ENCODE measurements at regions not wholly inside any gene's neighbourhood (a gene's known extent, or its start where the extent isn't known, plus 50 kb on each side); places are given as distances from the start of the nearest gene placed in this dataset.

DNA sequence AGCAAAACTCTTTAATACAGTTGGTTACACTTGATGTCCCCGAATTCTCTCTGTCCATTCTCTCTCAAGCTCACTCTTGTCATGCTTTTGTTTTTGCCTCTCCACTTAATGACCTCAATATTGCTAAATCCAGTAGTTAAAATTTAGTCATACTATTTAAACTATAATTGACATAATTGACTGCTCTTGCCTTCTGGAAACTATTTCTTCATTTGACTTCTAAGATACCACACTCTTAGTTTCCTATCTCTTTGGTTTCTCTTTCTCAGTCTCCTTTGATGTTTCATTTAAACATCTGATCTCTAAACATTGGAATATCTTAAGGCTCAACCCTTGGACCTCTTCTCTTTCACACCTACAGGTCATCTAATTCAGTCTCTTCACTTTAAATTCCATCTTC, 211.3 kb downstream of the COG6 start:
- no peak for DNase-seq (ENCODE audit: extremely low read depth in 1 of 4, low spot score in 3 of 4)
- Histone ChIP-seq H3K79me2 (ENCODE audit: control insufficient read depth, insufficient read depth, low read length) (no peaks in the 10 kb centered on the region), H3K27ac (ENCODE audit: extremely low read depth, low read depth, low read length) (no peak overlapping the region), H3K4me3 (no peak overlapping the region), H3K4me2 (ENCODE audit: insufficient read depth, low read length) (no peak overlapping the region), H3K9ac (ENCODE audit: insufficient read depth in 1 of 2, low read depth in 2 of 2, low read length in 2 of 2) (no peak overlapping the region), H3K36me3 (ENCODE audit: control insufficient read depth, insufficient read depth, low read length) (no peaks in the 10 kb centered on the region), H3K9me1 (ENCODE audit: control insufficient read depth, insufficient read depth, low read length) (no peaks in the 10 kb centered on the region), H4K20me1 (replicated peaks; ENCODE audit: control insufficient read depth, insufficient read depth, low read length) (no peaks in the 10 kb centered on the region), H3K27me3 (ENCODE audit: control insufficient read depth in 2 of 2, insufficient read depth in 2 of 2, low read length in 2 of 2) (no peaks in the 10 kb centered on the region), H3K4me1 (replicated peaks in 1 of 2; ENCODE audit: control insufficient read depth in 2 of 2, insufficient read depth in 2 of 2, low read length in 2 of 2) (no peaks in the 10 kb centered on the region), H2AFZ (ENCODE audit: low read depth, low read length) (no peak overlapping the region), H3K9me3 (replicated peaks; ENCODE audit: control insufficient read depth, insufficient read depth, low read depth, low read length) (no peaks in the 10 kb centered on the region)
- ChIA-PET POLR2A (no interaction called here), CTCF (ENCODE audit: low intra/inter-chr PET ratio) (no interaction called here)
- in situ Hi-C loops (cut with MboI) = no loop called here
- intact Hi-C loops (cut with micrococcal nuclease) = no loop called here
- BruUV-seq (replicated peaks) = no TSS peak
- 0% methylated on average over 1 of the region's 1 CpG for WGBS (ENCODE audit: insufficient coverage, low coverage, missing lambda C conversion rate)
- TF ChIP-seq ILK (tag; IDR thresholded peaks at IDR 0.05; ENCODE audit: borderline replicate concordance, low read depth) = no peak
- TF ChIP-seq ZNF324 (CRISPR knock-in tag; IDR thresholded peaks at IDR 0.05) = no peak
- no peak for TF ChIP-seq RFX1 (IDR thresholded peaks at IDR 0.05)
- no peak for TF ChIP-seq XRCC3 (IDR thresholded peaks at IDR 0.05)
- no peak for TF ChIP-seq RBM34 (IDR thresholded peaks at IDR 0.05; ENCODE audit: borderline replicate concordance, insufficient read depth, low read length)
- TF ChIP-seq PRMT5 (CRISPR knock-in tag; IDR thresholded peaks at IDR 0.05) = no peak
- TF ChIP-seq ZNF766 (CRISPR knock-in tag; conservative IDR thresholded peaks at IDR 0.05) = no peak
- TF ChIP-seq ZNF444 (CRISPR knock-in tag; IDR thresholded peaks at IDR 0.05) = no peak
- no peak for TF ChIP-seq SMARCA5 (IDR thresholded peaks at IDR 0.05)
- TF ChIP-seq, protein P1, sequence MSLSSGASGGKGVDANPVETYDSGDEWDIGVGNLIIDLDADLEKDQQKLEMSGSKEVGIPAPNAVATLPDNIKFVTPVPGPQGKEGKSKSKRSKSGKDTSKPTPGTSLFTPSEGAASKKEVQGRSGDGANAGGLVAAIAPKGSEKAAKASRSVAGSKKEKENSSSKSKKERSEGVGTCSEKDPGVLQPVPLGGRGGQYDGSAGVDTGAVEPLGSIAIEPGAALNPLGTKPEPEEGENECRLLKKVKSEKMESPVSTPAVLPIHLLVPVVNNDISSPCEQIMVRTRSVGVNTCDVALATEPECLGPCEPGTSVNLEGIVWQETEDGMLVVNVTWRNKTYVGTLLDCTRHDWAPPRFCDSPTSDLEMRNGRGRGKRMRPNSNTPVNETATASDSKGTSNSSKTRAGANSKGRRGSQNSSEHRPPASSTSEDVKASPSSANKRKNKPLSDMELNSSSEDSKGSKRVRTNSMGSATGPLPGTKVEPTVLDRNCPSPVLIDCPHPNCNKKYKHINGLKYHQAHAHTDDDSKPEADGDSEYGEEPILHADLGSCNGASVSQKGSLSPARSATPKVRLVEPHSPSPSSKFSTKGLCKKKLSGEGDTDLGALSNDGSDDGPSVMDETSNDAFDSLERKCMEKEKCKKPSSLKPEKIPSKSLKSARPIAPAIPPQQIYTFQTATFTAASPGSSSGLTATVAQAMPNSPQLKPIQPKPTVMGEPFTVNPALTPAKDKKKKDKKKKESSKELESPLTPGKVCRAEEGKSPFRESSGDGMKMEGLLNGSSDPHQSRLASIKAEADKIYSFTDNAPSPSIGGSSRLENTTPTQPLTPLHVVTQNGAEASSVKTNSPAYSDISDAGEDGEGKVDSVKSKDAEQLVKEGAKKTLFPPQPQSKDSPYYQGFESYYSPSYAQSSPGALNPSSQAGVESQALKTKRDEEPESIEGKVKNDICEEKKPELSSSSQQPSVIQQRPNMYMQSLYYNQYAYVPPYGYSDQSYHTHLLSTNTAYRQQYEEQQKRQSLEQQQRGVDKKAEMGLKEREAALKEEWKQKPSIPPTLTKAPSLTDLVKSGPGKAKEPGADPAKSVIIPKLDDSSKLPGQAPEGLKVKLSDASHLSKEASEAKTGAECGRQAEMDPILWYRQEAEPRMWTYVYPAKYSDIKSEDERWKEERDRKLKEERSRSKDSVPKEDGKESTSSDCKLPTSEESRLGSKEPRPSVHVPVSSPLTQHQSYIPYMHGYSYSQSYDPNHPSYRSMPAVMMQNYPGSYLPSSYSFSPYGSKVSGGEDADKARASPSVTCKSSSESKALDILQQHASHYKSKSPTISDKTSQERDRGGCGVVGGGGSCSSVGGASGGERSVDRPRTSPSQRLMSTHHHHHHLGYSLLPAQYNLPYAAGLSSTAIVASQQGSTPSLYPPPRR (CRISPR knock-in tag; IDR thresholded peaks at IDR 0.05; ENCODE audit: borderline replicate concordance) = no peak
- no peak for TF ChIP-seq HCFC1 (IDR thresholded peaks at IDR 0.05; ENCODE audit: low read depth, low read length)
- TF ChIP-seq NR3C1 (CRISPR knock-in tag; IDR thresholded peaks at IDR 0.05) = no peak
- TF ChIP-seq RBM25 (IDR thresholded peaks at IDR 0.05; ENCODE audit: low read depth, low read length, severe bottlenecking) = no peak
- TF ChIP-seq, protein P2, sequence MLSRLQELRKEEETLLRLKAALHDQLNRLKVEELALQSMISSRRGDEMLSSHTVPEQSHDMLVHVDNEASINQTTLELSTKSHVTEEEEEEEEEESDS (CRISPR knock-in tag; IDR thresholded peaks at IDR 0.05) = no peak
- TF ChIP-seq, protein P3, sequence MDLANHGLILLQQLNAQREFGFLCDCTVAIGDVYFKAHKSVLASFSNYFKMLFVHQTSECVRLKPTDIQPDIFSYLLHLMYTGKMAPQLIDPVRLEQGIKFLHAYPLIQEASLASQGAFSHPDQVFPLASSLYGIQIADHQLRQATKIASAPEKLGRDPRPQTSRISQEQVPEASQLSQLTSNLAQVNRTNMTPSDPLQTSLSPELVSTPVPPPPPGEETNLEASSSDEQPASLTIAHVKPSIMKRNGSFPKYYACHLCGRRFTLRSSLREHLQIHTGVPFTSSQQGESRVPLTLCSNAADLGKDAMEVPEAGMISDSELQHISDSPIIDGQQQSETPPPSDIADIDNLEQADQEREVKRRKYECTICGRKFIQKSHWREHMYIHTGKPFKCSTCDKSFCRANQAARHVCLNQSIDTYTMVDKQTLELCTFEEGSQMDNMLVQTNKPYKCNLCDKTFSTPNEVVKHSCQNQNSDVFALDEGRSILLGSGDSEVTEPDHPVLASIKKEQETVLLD (IDR thresholded peaks at IDR 0.05) = no peak
- no peak for TF ChIP-seq SAFB (IDR thresholded peaks at IDR 0.05; ENCODE audit: borderline replicate concordance, low read depth, low read length)
- TF ChIP-seq TAF1 (IDR thresholded peaks at IDR 0.05; ENCODE audit: control insufficient read depth, extremely low read depth, insufficient read depth, low read length, severe bottlenecking) = no peak
- FAIRE-seq = no peak
- no peak for ATAC-seq
